Liver (tissue), 3 donors: ENCODE measurements at regions not wholly inside any gene's neighbourhood (a gene's known extent, or its start where the extent isn't known, plus 50 kb on each side); places are given as distances from the start of the nearest gene placed in this dataset.

ENCODE experiments used
- ATF3 ChIP-seq: IDR thresholded peaks from 2 replicates; pipeline ENCODE4 v1.6.1; 2016; ENCODE audit warnings: antibody characterized with exemption
- CTCF ChIP-seq: fragments of 150-350 bp; IDR thresholded peaks from 2 replicates; pipeline ENCODE4 v1.5.1; 2017; ENCODE audit warnings: improper control_type of control experiment, low read depth, low read length; ENCODE audit not compliant: missing input control
- FOXA1 ChIP-seq: IDR thresholded peaks from 2 replicates; pipeline ENCODE4 v1.6.1; 2016; ENCODE audit warnings: antibody characterized with exemption
- GABPA ChIP-seq, 2 donors: IDR thresholded peaks in 1 of 2; conservative IDR thresholded peaks in 1 of 2; 2 replicates each; pipeline ENCODE4 v1.6.1; 2016; ENCODE audit warnings: antibody characterized with exemption in 2 of 2, mild to moderate bottlenecking in 1 of 2, moderate library complexity in 1 of 2
- JUND ChIP-seq, 2 donors: IDR thresholded peaks; 2 replicates each; pipeline ENCODE4 v1.6.1; 2016; ENCODE audit warnings: antibody characterized with exemption in 2 of 2
- MAX ChIP-seq: IDR thresholded peaks from 2 replicates; pipeline ENCODE4 v1.6.1; 2016; ENCODE audit warnings: antibody characterized with exemption
- RAD21 ChIP-seq, 2 donors: IDR thresholded peaks; 2 replicates each; pipeline ENCODE4 v1.6.1; 2016; ENCODE audit warnings: antibody characterized with exemption in 2 of 2, mild to moderate bottlenecking in 2 of 2
- SP1 ChIP-seq: IDR thresholded peaks from 2 replicates; pipeline ENCODE4 v1.6.1; 2018; ENCODE audit warnings: antibody characterized with exemption, mild to moderate bottlenecking
- TAF1 ChIP-seq: conservative IDR thresholded peaks from 2 replicates; pipeline ENCODE4 v1.6.1; 2016; ENCODE audit warnings: antibody characterized with exemption, mild to moderate bottlenecking
- donor health status: healthy.
- donor health status: healthy.

DNA sequence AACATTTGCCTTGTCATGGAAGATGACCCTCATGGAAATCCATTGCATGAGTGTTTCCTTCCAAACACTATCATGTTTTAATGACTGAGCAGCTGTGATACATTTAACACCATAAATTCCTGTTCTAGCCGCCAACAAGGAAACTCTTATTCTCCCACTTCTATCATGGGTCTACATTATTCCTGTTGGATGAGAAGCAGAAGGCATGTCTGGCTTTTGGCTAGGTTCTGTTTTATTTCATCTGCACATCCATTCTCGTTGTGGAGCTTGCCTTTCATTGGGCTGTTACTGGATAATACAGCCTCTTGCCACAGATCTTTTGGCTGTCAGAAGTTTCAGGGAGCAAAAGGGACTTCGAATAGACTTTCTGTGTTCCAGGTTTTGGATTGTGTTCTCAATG is 742.6 kb upstream of the TSPY4 start:
- TF ChIP-seq RAD21 (IDR thresholded peaks at IDR 0.05): no peak
- TF ChIP-seq CTCF: no peak
- TF ChIP-seq JUND (IDR thresholded peaks at IDR 0.05): no peak
- no peak for TF ChIP-seq FOXA1
- TF ChIP-seq MAX: no peak
- no peak for TF ChIP-seq TAF1
- no peak for TF ChIP-seq SP1
- TF ChIP-seq GABPA (IDR thresholded peaks at IDR 0.05 in 1 of 2, conservative IDR thresholded peaks at IDR 0.05 in 1 of 2): no peak
- no peak for TF ChIP-seq ATF3
